ENCODE measurements at regions not wholly inside any gene's neighbourhood (a gene's known extent, or its start where the extent isn't known, plus 50 kb on each side); places are given as distances from the start of the nearest gene placed in this dataset.

DNA sequence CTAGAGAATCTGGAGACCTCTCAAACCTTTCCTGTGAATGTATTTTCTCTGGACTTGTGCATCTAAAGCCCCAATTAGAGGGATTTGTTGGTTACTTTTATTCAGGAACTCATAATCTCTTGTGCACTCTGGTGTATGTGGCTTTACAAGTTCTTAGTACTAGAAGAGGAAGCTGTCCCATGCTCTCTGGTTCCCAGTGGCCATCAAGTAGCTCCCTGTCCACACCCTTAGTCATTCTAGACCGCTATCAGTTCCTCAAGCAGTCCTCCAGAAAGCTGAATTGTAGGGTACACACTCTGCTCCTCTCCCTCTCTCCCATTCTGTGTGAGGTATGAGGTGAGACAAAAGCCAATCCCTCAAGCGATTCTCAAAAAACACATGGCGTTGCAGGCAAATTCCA lies 470.3 kb downstream of the PTPRC start:
- TF ChIP-seq POLR2A (IDR thresholded peaks at IDR 0.05): no peak
- TF ChIP-seq, protein P1, sequence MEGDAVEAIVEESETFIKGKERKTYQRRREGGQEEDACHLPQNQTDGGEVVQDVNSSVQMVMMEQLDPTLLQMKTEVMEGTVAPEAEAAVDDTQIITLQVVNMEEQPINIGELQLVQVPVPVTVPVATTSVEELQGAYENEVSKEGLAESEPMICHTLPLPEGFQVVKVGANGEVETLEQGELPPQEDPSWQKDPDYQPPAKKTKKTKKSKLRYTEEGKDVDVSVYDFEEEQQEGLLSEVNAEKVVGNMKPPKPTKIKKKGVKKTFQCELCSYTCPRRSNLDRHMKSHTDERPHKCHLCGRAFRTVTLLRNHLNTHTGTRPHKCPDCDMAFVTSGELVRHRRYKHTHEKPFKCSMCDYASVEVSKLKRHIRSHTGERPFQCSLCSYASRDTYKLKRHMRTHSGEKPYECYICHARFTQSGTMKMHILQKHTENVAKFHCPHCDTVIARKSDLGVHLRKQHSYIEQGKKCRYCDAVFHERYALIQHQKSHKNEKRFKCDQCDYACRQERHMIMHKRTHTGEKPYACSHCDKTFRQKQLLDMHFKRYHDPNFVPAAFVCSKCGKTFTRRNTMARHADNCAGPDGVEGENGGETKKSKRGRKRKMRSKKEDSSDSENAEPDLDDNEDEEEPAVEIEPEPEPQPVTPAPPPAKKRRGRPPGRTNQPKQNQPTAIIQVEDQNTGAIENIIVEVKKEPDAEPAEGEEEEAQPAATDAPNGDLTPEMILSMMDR (IDR thresholded peaks at IDR 0.05): no peak
- 91 to 92% methylated on average over 3 of the region's 3 CpGs for WGBS, 2 donors
- ATAC-seq: no peak

DNA sequence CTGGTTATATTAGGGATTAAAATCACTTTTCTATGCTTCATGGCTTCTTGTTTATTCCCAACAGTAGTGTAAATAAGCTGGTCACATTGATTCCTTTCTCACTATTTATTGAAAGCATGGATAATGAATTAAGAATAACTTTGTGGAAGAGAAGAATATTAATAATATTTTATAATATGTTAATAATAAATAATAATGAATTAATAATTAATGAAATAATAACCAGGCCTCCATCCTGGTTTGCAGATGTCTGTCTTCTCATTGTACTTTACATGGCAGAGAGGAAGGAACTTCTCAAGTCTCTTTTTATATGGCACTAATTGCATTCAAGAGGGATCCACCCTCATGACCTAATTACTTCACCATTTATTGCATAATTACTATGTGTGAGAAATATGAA lies 473.5 kb downstream of the PTPRC start:
- intact Hi-C loops (cut with DNase I): no loop called here
- no peak for TF ChIP-seq POLR2A (IDR thresholded peaks at IDR 0.05)
- TF ChIP-seq, protein P1 (IDR thresholded peaks at IDR 0.05): no peak

More for the DNA sequence above, 470.3 kb downstream of the PTPRC start:
- Histone ChIP-seq H3K4me1 (no peaks in the 10 kb centered on the region), H3K36me3 (replicated peaks in 1 of 2; ENCODE audit: insufficient read depth in 1 of 2, low read depth in 2 of 2) (no peaks in the 10 kb centered on the region), H3K27ac (no peak overlapping the region), H3K9me3 (no peaks in the 10 kb centered on the region), H3K27me3 (no peaks in the 10 kb centered on the region), H3K4me3 (no peak overlapping the region)
- intact Hi-C loops (cut with DNase I): no loop called here
- DNase-seq: no peak

DNA sequence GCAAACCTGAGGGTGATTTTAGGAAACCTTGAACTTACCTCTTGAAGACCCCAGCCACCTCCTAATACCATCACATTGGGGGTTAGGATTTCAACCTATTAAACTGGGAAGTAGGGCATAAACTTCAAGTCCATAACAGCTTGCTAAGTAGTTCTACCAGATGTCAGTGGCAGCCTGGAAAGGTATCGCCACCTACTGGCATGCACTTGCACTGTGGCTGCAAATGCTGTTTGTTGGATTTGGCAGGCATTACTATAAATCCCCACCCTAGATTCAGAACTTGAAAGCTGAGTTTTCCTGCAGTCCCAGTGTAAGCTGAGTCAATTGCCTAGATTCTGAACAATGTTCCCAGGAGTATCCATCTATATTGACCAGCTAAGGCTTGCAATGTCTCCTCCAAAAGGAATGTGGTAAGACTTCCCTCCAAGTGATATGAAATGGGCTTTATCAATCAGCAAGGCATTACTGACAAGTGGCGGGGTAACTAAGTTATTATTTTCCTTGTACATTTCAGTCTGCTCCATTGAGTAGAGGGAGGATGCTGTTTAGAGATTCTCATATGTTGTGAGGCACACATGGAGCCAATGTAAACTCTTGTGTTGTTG lies 474.5 kb downstream of the PTPRC start:
- Histone ChIP-seq H3K27me3 (no peaks in the 10 kb centered on the region), H3K4me1 (no peaks in the 10 kb centered on the region), H3K9me3 (no peaks in the 10 kb centered on the region), H3K4me3 (no peak overlapping the region), H3K27ac (no peak overlapping the region), H3K36me3 (replicated peaks in 1 of 2; ENCODE audit: insufficient read depth in 1 of 2, low read depth in 2 of 2) (no peaks in the 10 kb centered on the region)
- no peak for ATAC-seq
- TF ChIP-seq, protein P1 (IDR thresholded peaks at IDR 0.05): peak in 6 of 7 experiments; percentile 18 to 70 (median 38)
- no peak for TF ChIP-seq POLR2A (IDR thresholded peaks at IDR 0.05)
- peak; percentile 14 to 63 (median 36) for DNase-seq
- WGBS, 2 donors: 56 to 63% methylated on average over 2 of the region's 2 CpGs
- intact Hi-C loops (cut with DNase I): no loop called here

More for the DNA sequence above, 473.5 kb downstream of the PTPRC start:
- Histone ChIP-seq H3K4me3 (no peak overlapping the region), H3K27me3 (no peaks in the 10 kb centered on the region), H3K27ac (no peak overlapping the region), H3K4me1 (no peaks in the 10 kb centered on the region), H3K9me3 (no peaks in the 10 kb centered on the region), H3K36me3 (replicated peaks in 1 of 2; ENCODE audit: insufficient read depth in 1 of 2, low read depth in 2 of 2) (no peaks in the 10 kb centered on the region)
- no peak for DNase-seq
- ATAC-seq: no peak

DNA sequence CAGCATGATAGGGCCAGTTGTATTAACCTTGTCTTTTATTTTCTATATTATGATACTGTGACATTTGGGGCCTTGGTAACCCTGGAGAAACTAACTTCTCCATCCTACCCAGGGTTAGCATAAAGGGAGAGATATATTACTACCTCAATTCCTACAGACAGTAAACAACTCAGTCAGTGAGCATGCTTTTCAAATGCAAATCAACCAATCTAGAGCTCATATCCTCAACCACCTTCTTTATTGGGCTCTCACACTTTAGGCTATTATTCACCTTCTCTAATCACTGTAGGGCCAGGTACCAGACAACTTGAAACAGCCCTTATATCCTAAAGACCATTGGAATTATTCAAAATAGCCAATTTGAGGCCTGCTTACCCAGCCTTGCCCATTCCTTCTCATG lies 477.6 kb downstream of the PTPRC start:
- Histone ChIP-seq H3K27me3 (no peaks in the 10 kb centered on the region), H3K4me3 (no peak overlapping the region), H3K4me1 (no peaks in the 10 kb centered on the region), H3K27ac (no peak overlapping the region), H3K36me3 (replicated peaks in 1 of 2; ENCODE audit: insufficient read depth in 1 of 2, low read depth in 2 of 2) (no peaks in the 10 kb centered on the region), H3K9me3 (no peaks in the 10 kb centered on the region)
- DNase-seq (no peak), ATAC-seq (no peak)
- intact Hi-C loops (cut with DNase I): no loop called here
- TF ChIP-seq, protein P1 (IDR thresholded peaks at IDR 0.05): no peak

DNA sequence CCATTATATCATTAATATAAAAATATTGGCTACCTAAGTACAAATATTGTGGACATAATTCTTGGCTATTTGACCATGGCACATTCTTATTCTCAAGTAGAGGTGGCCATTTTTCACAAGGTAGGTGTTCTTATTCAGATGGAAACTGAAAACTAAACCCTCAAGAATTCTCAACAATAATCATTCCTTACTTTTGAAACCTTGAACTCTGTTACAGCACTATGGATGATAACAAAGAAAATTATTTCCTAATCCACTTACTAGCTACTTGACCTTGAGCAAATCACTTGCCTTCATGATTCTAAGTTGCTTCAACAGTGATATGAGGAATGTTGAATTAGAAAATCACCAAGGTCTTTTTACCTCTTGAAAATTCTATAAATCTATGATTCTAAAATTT lies 482.2 kb downstream of the PTPRC start:
- TF ChIP-seq POLR2A (IDR thresholded peaks at IDR 0.05): no peak
- TF ChIP-seq, protein P1 (IDR thresholded peaks at IDR 0.05): no peak
- Histone ChIP-seq H3K9me3 (no peaks in the 10 kb centered on the region), H3K4me1 (no peaks in the 10 kb centered on the region), H3K27ac (no peak overlapping the region), H3K4me3 (no peak overlapping the region), H3K36me3 (replicated peaks in 1 of 2; ENCODE audit: insufficient read depth in 1 of 2, low read depth in 2 of 2) (no peaks in the 10 kb centered on the region), H3K27me3 (no peaks in the 10 kb centered on the region)
- intact Hi-C loops (cut with DNase I): no loop called here
- no peak for DNase-seq
- no peak for ATAC-seq
